Naive thymus-derived CD8-positive, alpha-beta T cell (primary cell): ENCODE measurements at regions not wholly inside any gene's neighbourhood (a gene's known extent, or its start where the extent isn't known, plus 50 kb on each side); places are given as distances from the start of the nearest gene placed in this dataset.
A peak's percentile ranks its signal among the peaks of the same experiment; 100 is the strongest.
"Not testable (repeated sequence)": the region's sequence is repeated elsewhere in the genome, so short reads cannot be mapped to it uniquely, and the experiment has no call there.

ENCODE experiments used
- ATAC-seq, 2 donors: fragments of 150-1000 bp; cut with Tn5 transposase in 1 of 2; sonication (Bioruptor Pico), chemical (Tn5 transposase) in 1 of 2; 1 replicate in 1 of 2; 2 replicates in 1 of 2; pipeline ENCODE4 v1.10.0; 2021; ENCODE audit warnings: mild to moderate bottlenecking in 2 of 2, moderate library complexity in 2 of 2
- POLR2A ChIA-PET: fragments of 350-600 bp; sonication (Branson Sonifier 250); formaldehyde crosslinking; loops from one replicate; lab custom pipeline; 2021; ENCODE audit warnings: antibody characterized with exemption; lab: Charles Lee
- DNase-seq, 10 donors: peaks; one replicate each; pipeline versions ENCODE4 v3.0.0 to v3.0.0-alpha.2; 2020 to 2022
- H3K27ac Mint-ChIP-seq, 10 donors: one replicate each; pipeline ENCODE4 v1.8.0; 2020 to 2022; ENCODE audit warnings: mild to moderate bottlenecking in 10 of 10, mixed read lengths in 10 of 10, moderate library complexity in 4 of 10, inconsistent platforms in 1 of 10
- H3K27me3 Mint-ChIP-seq, 5 donors: one replicate each; pipeline ENCODE4 v1.8.0; 2021 to 2022; ENCODE audit warnings: mixed read lengths in 5 of 5
- H3K36me3 Mint-ChIP-seq, 3 donors: one replicate each; pipeline ENCODE4 v1.8.0; 2020 to 2022; ENCODE audit warnings: mixed read lengths in 3 of 3, mild to moderate bottlenecking in 2 of 3, inconsistent platforms in 1 of 3
- H3K4me1 Mint-ChIP-seq, 4 donors: one replicate each; pipeline ENCODE4 v1.8.0; 2021 to 2022; ENCODE audit warnings: mixed read lengths in 4 of 4
- H3K4me3 Mint-ChIP-seq, 10 donors: one replicate each; pipeline ENCODE4 v1.8.0; 2020 to 2022; ENCODE audit warnings: mild to moderate bottlenecking in 10 of 10, mixed read lengths in 10 of 10, moderate library complexity in 6 of 10, inconsistent platforms in 1 of 10
- H3K9me3 Mint-ChIP-seq, 9 donors: one replicate each; pipeline ENCODE4 v1.8.0; 2020 to 2022; ENCODE audit warnings: mixed read lengths in 9 of 9, mild to moderate bottlenecking in 3 of 9, inconsistent platforms in 1 of 9, moderate library complexity in 1 of 9

- peak; percentile 16 to 79 (median 46) for DNase-seq
- H3K9me3 Mint-ChIP-seq: peaks cover 0 to 12% (median 7%) of the 10 kb centered on the region in 9 donors
- H3K27me3 Mint-ChIP-seq: no peaks in the 10 kb centered on the region
- peaks cover 0 to 13% (median 11%) of the 10 kb centered on the region in 3 donors for H3K36me3 Mint-ChIP-seq
- H3K4me3 Mint-ChIP-seq: peak overlapping the region; percentile 65 to 89 (median 78)
- H3K27ac Mint-ChIP-seq: peak overlapping the region; percentile 86 to 98 (median 94)
- peak; percentile 92 to 93 for ATAC-seq
- POLR2A ChIA-PET: interaction anchor here (0.5 to 1.5 kb wide), 5 partner anchors 11 to 346 kb away, joined by 3 to 13 read pairs (median 3); partner anchors contain the start of gene BCL11B
- H3K4me1 Mint-ChIP-seq: peaks cover 26 to 63% (median 55%) of the 10 kb centered on the region in 4 donors
Measured at GRCh38 chr14:98926146-98926545, 345.9 kb downstream of the BCL11B start.

- Mint-ChIP-seq H3K36me3 (peaks cover 0 to 11% (median 10%) of the 10 kb centered on the region in 3 donors), H3K4me3 (peak overlapping the region in 4 of 10 donors; percentile 71 to 89 (median 76)), H3K27me3 (no peaks in the 10 kb centered on the region), H3K4me1 (peaks cover 32 to 69% (median 62%) of the 10 kb centered on the region in 4 donors), H3K27ac (peak overlapping the region in 8 of 10 donors; percentile 91 to 98 (median 94)), H3K9me3 (peaks cover 0 to 10% (median 6%) of the 10 kb centered on the region in 9 donors)
- DNase-seq (no peak), ATAC-seq (no peak)
- POLR2A ChIA-PET: interaction anchor here (0.7 kb wide), 1 partner anchor 145 kb away, joined by 3 read pairs; no protein-coding TSS in a partner anchor
Measured at GRCh38 chr14:98926801-98927200, 345.2 kb downstream of the BCL11B start.

GRCh38 chr14:98927986-98928385 lies 344.0 kb downstream of the BCL11B start:
- peak overlapping the region in 9 of 10 donors; percentile 2 to 91 (median 55) for H3K27ac Mint-ChIP-seq
- H3K36me3 Mint-ChIP-seq: peaks cover 0 to 3% (median 0%) of the 10 kb centered on the region in 3 donors
- H3K4me1 Mint-ChIP-seq: peaks cover 37 to 81% (median 71%) of the 10 kb centered on the region in 4 donors
- no peaks in the 10 kb centered on the region for H3K9me3 Mint-ChIP-seq
- peak overlapping the region in 3 of 10 donors; percentile 1 to 31 (median 21) for H3K4me3 Mint-ChIP-seq
- DNase-seq: no peak
- no peak for ATAC-seq
- no peaks in the 10 kb centered on the region for H3K27me3 Mint-ChIP-seq
- POLR2A ChIA-PET: interaction anchor here (0.5 to 0.7 kb wide), 3 partner anchors 15 to 1215 kb away, joined by 3 to 4 read pairs (median 3); no protein-coding TSS in a partner anchor

GRCh38 chr14:98928418-98928817 lies 343.6 kb downstream of the BCL11B start:
- Mint-ChIP-seq H3K4me1 (peaks cover 41 to 86% (median 75%) of the 10 kb centered on the region in 4 donors), H3K36me3 (peaks cover 0 to 3% (median 0%) of the 10 kb centered on the region in 3 donors), H3K9me3 (no peaks in the 10 kb centered on the region), H3K27ac (peak overlapping the region in 8 of 10 donors; percentile 2 to 91 (median 72)), H3K4me3 (peak overlapping the region in 3 of 10 donors; percentile 3 to 31 (median 24)), H3K27me3 (no peaks in the 10 kb centered on the region)
- no peak for ATAC-seq
- POLR2A ChIA-PET: interaction anchor here (0.7 to 0.8 kb wide), 2 partner anchors 11 to 15 kb away, joined by 3 read pairs; no protein-coding TSS in a partner anchor
- no peak for DNase-seq

GRCh38 chr14:98931126-98931525 lies 340.9 kb downstream of the BCL11B start:
- Mint-ChIP-seq H3K27ac (peak overlapping the region; percentile 38 to 97 (median 96)), H3K36me3 (peaks cover 0 to 3% (median 0%) of the 10 kb centered on the region in 3 donors), H3K4me1 (peaks cover 55 to 97% (median 91%) of the 10 kb centered on the region in 4 donors), H3K27me3 (no peaks in the 10 kb centered on the region), H3K9me3 (no peaks in the 10 kb centered on the region), H3K4me3 (peak overlapping the region in 9 of 10 donors; percentile 62 to 90 (median 81))
- POLR2A ChIA-PET: interaction anchor here (0.5 to 4.1 kb wide), 6 partner anchors 12 to 340 kb away, joined by 3 to 18 read pairs (median 4); partner anchors contain the start of gene BCL11B
- DNase-seq: no peak
- ATAC-seq: no peak

GRCh38 chr14:98931911-98932310 lies 340.1 kb downstream of the BCL11B start:
- DNase-seq: peak; percentile 43 to 91 (median 80)
- POLR2A ChIA-PET: interaction anchor here (0.6 to 4.1 kb wide), 9 partner anchors 13 to 1415 kb away, joined by 3 to 18 read pairs (median 5); partner anchors contain the start of gene BCL11B
- peak overlapping the region; percentile 68 to 90 (median 82) for H3K4me3 Mint-ChIP-seq

GRCh38 chr14:98932431-98933325 lies 339.3 kb downstream of the BCL11B start:
- POLR2A ChIA-PET: interaction anchor here (0.6 to 4.1 kb wide), 10 partner anchors 13 to 1416 kb away, joined by 3 to 18 read pairs (median 4); no protein-coding TSS in a partner anchor
- peak; percentile 28 to 40 for ATAC-seq
- H3K4me1 Mint-ChIP-seq: peaks cover 58 to 97% (median 93%) of the 10 kb centered on the region in 4 donors
- peak overlapping the region; percentile 68 to 90 (median 82) for H3K4me3 Mint-ChIP-seq
- DNase-seq: peak in 6 of 10 donors; percentile 15 to 59 (median 36)
- H3K27me3 Mint-ChIP-seq: no peaks in the 10 kb centered on the region
- H3K27ac Mint-ChIP-seq: peak overlapping the region; percentile 38 to 97 (median 96)
- peaks cover 0 to 6% (median 0%) of the 10 kb centered on the region in 9 donors for H3K9me3 Mint-ChIP-seq
- H3K36me3 Mint-ChIP-seq: peaks cover 0 to 1% (median 0%) of the 10 kb centered on the region in 3 donors

More at GRCh38 chr14:98931911-98932310, 340.1 kb downstream of the BCL11B start:
- H3K9me3 Mint-ChIP-seq: no peaks in the 10 kb centered on the region
- peak overlapping the region; percentile 38 to 97 (median 96) for H3K27ac Mint-ChIP-seq
- peaks cover 58 to 97% (median 92%) of the 10 kb centered on the region in 4 donors for H3K4me1 Mint-ChIP-seq
- no peaks in the 10 kb centered on the region for H3K27me3 Mint-ChIP-seq
- peaks cover 0 to 3% (median 0%) of the 10 kb centered on the region in 3 donors for H3K36me3 Mint-ChIP-seq
- ATAC-seq: peak; percentile 94 to 99

- not testable (repeated sequence) for ATAC-seq, DNase-seq, H3K27me3 Mint-ChIP-seq, H3K36me3 Mint-ChIP-seq
- Mint-ChIP-seq H3K9me3 (peaks cover 0 to 12% (median 0%) of the 10 kb centered on the region in 9 donors), H3K4me1 (peaks cover 60 to 98% (median 94%) of the 10 kb centered on the region in 4 donors), H3K27ac (peak overlapping the region in 9 of 10 donors; percentile 10 to 97 (median 80)), H3K4me3 (peak overlapping the region in 5 of 10 donors; percentile 26 to 77 (median 35))
- POLR2A ChIA-PET: interaction anchor here (4.1 kb wide), 1 partner anchor 21 kb away, joined by 18 read pairs; no protein-coding TSS in a partner anchor
Measured at GRCh38 chr14:98934569-98934968, 337.4 kb downstream of the BCL11B start.

- peaks cover 0 to 12% (median 0%) of the 10 kb centered on the region in 9 donors for H3K9me3 Mint-ChIP-seq
- no peaks in the 10 kb centered on the region for H3K36me3 Mint-ChIP-seq
- DNase-seq (no peak), ATAC-seq (no peak)
- H3K27ac Mint-ChIP-seq: peak overlapping the region in 3 of 10 donors; percentile 30 to 97 (median 56)
- peaks cover 61 to 97% (median 91%) of the 10 kb centered on the region in 4 donors for H3K4me1 Mint-ChIP-seq
- POLR2A ChIA-PET: interaction anchor here (0.8 to 1.1 kb wide), 2 partner anchors 21 to 72 kb away, joined by 3 read pairs; no protein-coding TSS in a partner anchor
- no peaks in the 10 kb centered on the region for H3K27me3 Mint-ChIP-seq
- H3K4me3 Mint-ChIP-seq: peak overlapping the region in 1 of 10 donors; percentile 12
Measured at GRCh38 chr14:98935921-98936320, 336.1 kb downstream of the BCL11B start.

GRCh38 chr14:98937021-98937420 lies 335.0 kb downstream of the BCL11B start:
- ATAC-seq (no peak), DNase-seq (no peak)
- peaks cover 52 to 88% (median 80%) of the 10 kb centered on the region in 4 donors for H3K4me1 Mint-ChIP-seq
- no peaks in the 10 kb centered on the region for H3K27me3 Mint-ChIP-seq
- peak overlapping the region in 5 of 10 donors; percentile 3 to 74 (median 58) for H3K27ac Mint-ChIP-seq
- H3K9me3 Mint-ChIP-seq: peaks cover 0 to 12% (median 0%) of the 10 kb centered on the region in 9 donors
- H3K4me3 Mint-ChIP-seq: peak overlapping the region in 3 of 10 donors; percentile 46 to 64 (median 59)
- no peaks in the 10 kb centered on the region for H3K36me3 Mint-ChIP-seq
- POLR2A ChIA-PET: interaction anchor here (0.7 kb wide), 1 partner anchor 11 kb away, joined by 3 read pairs; no protein-coding TSS in a partner anchor

- POLR2A ChIA-PET: interaction anchor here (0.7 kb wide), 1 partner anchor 12 kb away, joined by 3 read pairs; no protein-coding TSS in a partner anchor
- ATAC-seq (peak; percentile 49 to 51), DNase-seq (peak in 1 of 10 donors; percentile 10)
- peaks cover 51 to 79% (median 72%) of the 10 kb centered on the region in 4 donors for H3K4me1 Mint-ChIP-seq
- H3K27ac Mint-ChIP-seq: peak overlapping the region in 9 of 10 donors; percentile 2 to 74 (median 41)
- H3K4me3 Mint-ChIP-seq: peak overlapping the region in 9 of 10 donors; percentile 16 to 68 (median 50)
- H3K9me3 Mint-ChIP-seq: peaks cover 0 to 12% (median 0%) of the 10 kb centered on the region in 9 donors
- H3K27me3 Mint-ChIP-seq: no peaks in the 10 kb centered on the region
- no peaks in the 10 kb centered on the region for H3K36me3 Mint-ChIP-seq
Measured at GRCh38 chr14:98937712-98938505, 334.1 kb downstream of the BCL11B start.
